ENCODE measurements at regions not wholly inside any gene's neighbourhood (a gene's known extent, or its start where the extent isn't known, plus 50 kb on each side); places are given as distances from the start of the nearest gene placed in this dataset.

DNA sequence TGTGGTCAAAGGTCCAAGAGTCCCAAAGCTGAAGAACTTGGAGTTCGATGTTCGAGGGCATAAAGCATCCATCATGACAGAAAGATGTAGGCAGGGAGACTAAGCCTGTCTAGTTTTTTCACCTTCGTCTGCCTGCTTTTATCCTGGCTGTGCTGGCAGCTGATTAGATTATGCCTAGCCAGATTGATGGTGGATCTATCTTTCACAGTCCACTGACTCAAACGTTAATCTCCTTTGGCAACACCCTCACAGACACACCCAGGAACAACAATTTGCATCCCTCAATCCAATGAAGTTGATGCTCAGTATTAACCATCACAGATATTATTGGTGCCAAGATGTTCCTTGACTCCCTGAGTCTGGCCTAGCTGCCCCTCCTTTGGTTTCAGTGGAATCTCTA, 530.8 kb upstream of the CLINT1 start:
- TF ChIP-seq SP1 (IDR thresholded peaks at IDR 0.05; ENCODE audit: low read depth, low read length) = no peak
- TF ChIP-seq TBL1XR1 (IDR thresholded peaks at IDR 0.05; ENCODE audit: low read depth, low read length) = no peak
- TF ChIP-seq POU2F2 (IDR thresholded peaks at IDR 0.05; ENCODE audit: borderline replicate concordance, low read depth, low read length) = no peak
- TF ChIP-seq ATF2 (IDR thresholded peaks at IDR 0.05; ENCODE audit: low read length) = no peak
- no peak for TF ChIP-seq POLR2A (IDR thresholded peaks at IDR 0.05; ENCODE audit: low read depth, low read length)
- no peak for TF ChIP-seq IKZF2 (IDR thresholded peaks at IDR 0.05)
- TF ChIP-seq, protein P1, sequence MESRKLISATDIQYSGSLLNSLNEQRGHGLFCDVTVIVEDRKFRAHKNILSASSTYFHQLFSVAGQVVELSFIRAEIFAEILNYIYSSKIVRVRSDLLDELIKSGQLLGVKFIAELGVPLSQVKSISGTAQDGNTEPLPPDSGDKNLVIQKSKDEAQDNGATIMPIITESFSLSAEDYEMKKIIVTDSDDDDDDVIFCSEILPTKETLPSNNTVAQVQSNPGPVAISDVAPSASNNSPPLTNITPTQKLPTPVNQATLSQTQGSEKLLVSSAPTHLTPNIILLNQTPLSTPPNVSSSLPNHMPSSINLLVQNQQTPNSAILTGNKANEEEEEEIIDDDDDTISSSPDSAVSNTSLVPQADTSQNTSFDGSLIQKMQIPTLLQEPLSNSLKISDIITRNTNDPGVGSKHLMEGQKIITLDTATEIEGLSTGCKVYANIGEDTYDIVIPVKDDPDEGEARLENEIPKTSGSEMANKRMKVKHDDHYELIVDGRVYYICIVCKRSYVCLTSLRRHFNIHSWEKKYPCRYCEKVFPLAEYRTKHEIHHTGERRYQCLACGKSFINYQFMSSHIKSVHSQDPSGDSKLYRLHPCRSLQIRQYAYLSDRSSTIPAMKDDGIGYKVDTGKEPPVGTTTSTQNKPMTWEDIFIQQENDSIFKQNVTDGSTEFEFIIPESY (IDR thresholded peaks at IDR 0.05) = no peak
- TF ChIP-seq, protein P2, sequence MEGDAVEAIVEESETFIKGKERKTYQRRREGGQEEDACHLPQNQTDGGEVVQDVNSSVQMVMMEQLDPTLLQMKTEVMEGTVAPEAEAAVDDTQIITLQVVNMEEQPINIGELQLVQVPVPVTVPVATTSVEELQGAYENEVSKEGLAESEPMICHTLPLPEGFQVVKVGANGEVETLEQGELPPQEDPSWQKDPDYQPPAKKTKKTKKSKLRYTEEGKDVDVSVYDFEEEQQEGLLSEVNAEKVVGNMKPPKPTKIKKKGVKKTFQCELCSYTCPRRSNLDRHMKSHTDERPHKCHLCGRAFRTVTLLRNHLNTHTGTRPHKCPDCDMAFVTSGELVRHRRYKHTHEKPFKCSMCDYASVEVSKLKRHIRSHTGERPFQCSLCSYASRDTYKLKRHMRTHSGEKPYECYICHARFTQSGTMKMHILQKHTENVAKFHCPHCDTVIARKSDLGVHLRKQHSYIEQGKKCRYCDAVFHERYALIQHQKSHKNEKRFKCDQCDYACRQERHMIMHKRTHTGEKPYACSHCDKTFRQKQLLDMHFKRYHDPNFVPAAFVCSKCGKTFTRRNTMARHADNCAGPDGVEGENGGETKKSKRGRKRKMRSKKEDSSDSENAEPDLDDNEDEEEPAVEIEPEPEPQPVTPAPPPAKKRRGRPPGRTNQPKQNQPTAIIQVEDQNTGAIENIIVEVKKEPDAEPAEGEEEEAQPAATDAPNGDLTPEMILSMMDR (IDR thresholded peaks at IDR 0.05 in 2 of 3, conservative IDR thresholded peaks at IDR 0.05 in 1 of 3; ENCODE audit: control insufficient read depth in 2 of 3, extremely low read depth in 1 of 3, insufficient read depth in 1 of 3, low read depth in 3 of 3, low read length in 3 of 3) = no peak
- TF ChIP-seq FOXM1 (IDR thresholded peaks at IDR 0.05; ENCODE audit: low read depth, low read length) = no peak
- no peak for TF ChIP-seq MLLT1 (IDR thresholded peaks at IDR 0.05)
